ENCODE measurements at regions not wholly inside any gene's neighbourhood (a gene's known extent, or its start where the extent isn't known, plus 50 kb on each side); places are given as distances from the start of the nearest gene placed in this dataset.
"Not testable (repeated sequence)": the region's sequence is repeated elsewhere in the genome, so short reads cannot be mapped to it uniquely, and the experiment has no call there.

- TF ChIP-seq POLR2A (IDR thresholded peaks at IDR 0.05) = no peak
- TF ChIP-seq, protein P1, sequence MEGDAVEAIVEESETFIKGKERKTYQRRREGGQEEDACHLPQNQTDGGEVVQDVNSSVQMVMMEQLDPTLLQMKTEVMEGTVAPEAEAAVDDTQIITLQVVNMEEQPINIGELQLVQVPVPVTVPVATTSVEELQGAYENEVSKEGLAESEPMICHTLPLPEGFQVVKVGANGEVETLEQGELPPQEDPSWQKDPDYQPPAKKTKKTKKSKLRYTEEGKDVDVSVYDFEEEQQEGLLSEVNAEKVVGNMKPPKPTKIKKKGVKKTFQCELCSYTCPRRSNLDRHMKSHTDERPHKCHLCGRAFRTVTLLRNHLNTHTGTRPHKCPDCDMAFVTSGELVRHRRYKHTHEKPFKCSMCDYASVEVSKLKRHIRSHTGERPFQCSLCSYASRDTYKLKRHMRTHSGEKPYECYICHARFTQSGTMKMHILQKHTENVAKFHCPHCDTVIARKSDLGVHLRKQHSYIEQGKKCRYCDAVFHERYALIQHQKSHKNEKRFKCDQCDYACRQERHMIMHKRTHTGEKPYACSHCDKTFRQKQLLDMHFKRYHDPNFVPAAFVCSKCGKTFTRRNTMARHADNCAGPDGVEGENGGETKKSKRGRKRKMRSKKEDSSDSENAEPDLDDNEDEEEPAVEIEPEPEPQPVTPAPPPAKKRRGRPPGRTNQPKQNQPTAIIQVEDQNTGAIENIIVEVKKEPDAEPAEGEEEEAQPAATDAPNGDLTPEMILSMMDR (IDR thresholded peaks at IDR 0.05) = no peak
- ATAC-seq = no peak
- DNase-seq = no peak
- Histone ChIP-seq H3K27me3 (peaks cover 0 to 30% (median 0%) of the 10 kb centered on the region in 9 donors), H3K9me3 (no peaks in the 10 kb centered on the region), H3K36me3 (no peaks in the 10 kb centered on the region), H3K4me3 (no peak overlapping the region), H3K4me1 (no peaks in the 10 kb centered on the region), H3K27ac (no peak overlapping the region)
- WGBS, 4 donors = 56 to 58% (median 57%) methylated on average over 2 of the region's 2 CpGs
- intact Hi-C loops (cut with DNase I) = no loop called here
Measured at GRCh38 chr14:106620368-106620767, 1094.0 kb downstream of the TMEM121 start.

DNA sequence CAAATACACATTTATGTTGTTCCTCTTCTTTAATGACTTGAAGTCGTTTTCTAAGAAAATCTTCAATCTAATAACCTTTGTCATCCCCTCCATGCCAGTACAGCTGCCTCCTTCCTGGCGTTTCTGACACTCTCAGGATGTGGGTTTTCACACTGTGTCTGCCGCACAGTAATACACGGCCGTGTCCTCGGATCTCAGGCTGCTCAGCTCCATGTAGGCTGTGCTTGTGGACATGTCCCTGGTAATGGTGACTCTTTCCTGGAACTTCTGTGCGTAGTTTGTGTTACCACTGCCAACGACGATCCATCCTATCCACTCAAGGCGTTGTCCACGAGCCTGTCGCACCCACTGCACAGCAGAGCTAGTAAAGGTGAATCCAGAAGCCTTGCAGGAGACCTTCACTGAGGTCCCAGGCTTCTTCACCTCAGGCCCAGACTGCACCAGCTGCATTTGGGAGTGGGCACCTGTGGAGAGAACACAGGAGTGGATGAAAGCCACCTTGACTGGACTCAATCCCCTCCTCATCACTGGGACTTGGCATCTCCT, 1095.9 kb downstream of the TMEM121 start:
- WGBS, 4 donors = 52 to 73% (median 57%) methylated on average over 12 of the region's 12 CpGs
- no peak for TF ChIP-seq POLR2A (IDR thresholded peaks at IDR 0.05)
- TF ChIP-seq, protein P1 (IDR thresholded peaks at IDR 0.05) = no peak
- no peak overlapping the region for H3K4me3 ChIP-seq
- H3K27me3 ChIP-seq = peaks cover 0 to 37% (median 0%) of the 10 kb centered on the region in 9 donors
- H3K9me3 ChIP-seq = no peaks in the 10 kb centered on the region
- DNase-seq (no peak), ATAC-seq (no peak)
- intact Hi-C loops (cut with DNase I) = no loop called here
- H3K36me3 ChIP-seq = no peaks in the 10 kb centered on the region
- no peaks in the 10 kb centered on the region for H3K4me1 ChIP-seq
- no peak overlapping the region for H3K27ac ChIP-seq

DNA sequence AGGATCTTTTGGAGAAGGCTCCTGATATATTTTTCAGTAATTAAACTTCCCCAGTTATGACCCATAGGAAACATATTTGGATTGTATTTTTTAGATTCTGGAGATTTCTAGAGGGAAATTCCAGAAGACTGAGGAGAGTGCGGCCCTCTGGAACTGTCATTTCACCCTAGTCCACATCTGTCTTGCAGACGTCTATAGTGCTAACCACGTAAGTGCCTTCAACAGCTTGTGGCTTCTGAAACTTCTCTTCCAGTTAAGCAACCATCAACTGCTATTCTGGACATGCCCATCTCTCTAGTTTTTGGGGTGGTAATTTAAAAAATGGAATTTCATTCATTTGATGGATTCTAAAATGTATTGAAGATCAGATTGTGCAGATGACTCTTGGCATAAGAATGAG, 1098.8 kb downstream of the TMEM121 start:
- intact Hi-C loops (cut with DNase I) = no loop called here
- no peak for DNase-seq
- 63 to 73% (median 67%) methylated on average over 3 of the region's 3 CpGs for WGBS, 4 donors
- Histone ChIP-seq H3K36me3 (no peaks in the 10 kb centered on the region), H3K27me3 (peaks cover 0 to 32% (median 0%) of the 10 kb centered on the region in 9 donors), H3K9me3 (no peaks in the 10 kb centered on the region), H3K27ac (no peak overlapping the region), H3K4me1 (no peaks in the 10 kb centered on the region), H3K4me3 (no peak overlapping the region)
- no peak for ATAC-seq
- TF ChIP-seq, protein P1 (IDR thresholded peaks at IDR 0.05) = no peak
- no peak for TF ChIP-seq POLR2A (IDR thresholded peaks at IDR 0.05)

GRCh38 chr14:106626469-106626868, 1100.1 kb downstream of the TMEM121 start:
- H3K9me3 ChIP-seq; H3K4me3 ChIP-seq; ATAC-seq; H3K36me3 ChIP-seq; H3K4me1 ChIP-seq; H3K27ac ChIP-seq; DNase-seq; intact Hi-C loops (cut with DNase I): not testable (repeated sequence)
- peaks cover 0 to 37% (median 2%) of the 10 kb centered on the region in 9 donors for H3K27me3 ChIP-seq
- WGBS, 4 donors = 34 to 42% (median 36%) methylated on average over 4 of the region's 4 CpGs

All from heart left ventricle (tissue), 16 donors.